GM18873 (cell line): ENCODE measurements at regions not wholly inside any gene's neighbourhood (a gene's known extent, or its start where the extent isn't known, plus 50 kb on each side); places are given as distances from the start of the nearest gene placed in this dataset.

Experiments used
- ATAC-seq: cut with Tn5 transposase; IDR thresholded peaks from one replicate; pipeline ENCODE4 v1.9.1; 2021; ENCODE audit warnings: mild to moderate bottlenecking, moderate library complexity, moderate number of reproducible peaks; ENCODE audit not compliant: unreplicated experiment, low FRiP score

GRCh38 chr9:78592811-78593210 lies 295.9 kb downstream of the PSAT1 start:
- no peak for ATAC-seq

GRCh38 chr9:78595200-78595945 lies 298.4 kb downstream of the PSAT1 start:
- ATAC-seq = no peak

- no peak for ATAC-seq
Observed at GRCh38 chr9:78596346-78596745, 299.4 kb downstream of the PSAT1 start.

GRCh38 chr9:78598120-78598519 lies 301.2 kb downstream of the PSAT1 start:
- ATAC-seq = no peak

GRCh38 chr9:78599926-78600325 lies 303.0 kb downstream of the PSAT1 start:
- no peak for ATAC-seq

GRCh38 chr9:78601957-78602565 lies 305.1 kb downstream of the PSAT1 start:
- no peak for ATAC-seq

- no peak for ATAC-seq
Observed at GRCh38 chr9:78605041-78606000, 308.4 kb downstream of the PSAT1 start.

GRCh38 chr9:78606001-78606379 lies 309.1 kb downstream of the PSAT1 start:
- ATAC-seq = no peak

- no peak for ATAC-seq
Observed at GRCh38 chr9:78607853-78608252, 310.9 kb downstream of the PSAT1 start.

GRCh38 chr9:78609450-78609849 lies 312.5 kb downstream of the PSAT1 start:
- no peak for ATAC-seq

- no peak for ATAC-seq
Observed at GRCh38 chr9:78612091-78612490, 315.2 kb downstream of the PSAT1 start.

- no peak for ATAC-seq
Observed at GRCh38 chr9:78613006-78613405, 316.1 kb downstream of the PSAT1 start.

GRCh38 chr9:78614892-78615291 lies 318.0 kb downstream of the PSAT1 start:
- no peak for ATAC-seq

- ATAC-seq = no peak
Observed at GRCh38 chr9:78615372-78615771, 318.4 kb downstream of the PSAT1 start.

GRCh38 chr9:78618735-78619134 lies 321.8 kb downstream of the PSAT1 start:
- ATAC-seq = no peak

GRCh38 chr9:78620303-78620702 lies 323.4 kb downstream of the PSAT1 start:
- no peak for ATAC-seq

GRCh38 chr9:78620764-78621163 lies 323.8 kb downstream of the PSAT1 start:
- ATAC-seq = no peak

GRCh38 chr9:78622126-78622525 lies 325.2 kb downstream of the PSAT1 start:
- ATAC-seq = no peak

- no peak for ATAC-seq
Observed at GRCh38 chr9:78626971-78627370, 330.0 kb downstream of the PSAT1 start.

- ATAC-seq = no peak
Observed at GRCh38 chr9:78630966-78631365, 334.0 kb downstream of the PSAT1 start.

GRCh38 chr9:78640728-78641127 lies 343.8 kb downstream of the PSAT1 start:
- ATAC-seq = no peak
